Endothelial cell of umbilical vein (primary cell): ENCODE measurements at regions not wholly inside any gene's neighbourhood (a gene's known extent, or its start where the extent isn't known, plus 50 kb on each side); places are given as distances from the start of the nearest gene placed in this dataset.

Experiments used
- BruUV-seq: library from RNA; stranded (reverse); fragments of 400-500 nt; replicated peaks from 2 replicates; lab custom pipeline; 2021; lab: Mats Ljungman, UMichigan
- CTCF ChIA-PET: fragments of 300-600, 350-600 bp; sonication (Branson Sonifier 250); formaldehyde crosslinking; loops from one replicate; lab custom pipeline; 2021; ENCODE audit warnings: antibody characterized with exemption, inconsistent platforms; lab: Charles Lee
- POLR2A ChIA-PET: fragments of 300-600, 350-600 bp; sonication (Branson Sonifier 250); formaldehyde crosslinking; loops from one replicate; lab custom pipeline; 2021; ENCODE audit warnings: antibody characterized with exemption, inconsistent platforms; lab: Charles Lee
- DNase-seq: peaks from one replicate; pipeline ENCODE4 v3.0.0-alpha.2; 2011; ENCODE audit warnings: low read depth, low spot score
- FAIRE-seq: peaks from 2 replicates; lab custom pipeline; 2011; peaks lifted over from hg19 to GRCh38; lab: Jason Lieb, UNC
- H2AFZ ChIP-seq: 2 replicates; pipeline ENCODE4 v1.6.0; 2012; ENCODE audit warnings: low read depth, low read length, control low read depth, inconsistent platforms
- H3K27ac ChIP-seq: 2 replicates; pipeline ENCODE4 v1.5.1; 2011; ENCODE audit warnings: low read depth, mild to moderate bottlenecking, control low read depth, low read length, moderate library complexity; ENCODE audit not compliant: insufficient read depth
- H3K27me3 ChIP-seq, 2 experiments: 2 replicates each; pipeline versions ENCODE4 v1.6.0 to v1.6.1; 2011; ENCODE audit warnings: low read length in 2 of 2, mixed read lengths in 1 of 2; ENCODE audit not compliant: control insufficient read depth in 2 of 2, insufficient read depth in 2 of 2
- H3K36me3 ChIP-seq, 2 experiments: 2 replicates in 1 of 2; 3 replicates in 1 of 2; pipeline ENCODE4 v1.5.1; 2011; ENCODE audit warnings: low read length in 2 of 2, mild to moderate bottlenecking in 1 of 2, moderate library complexity in 1 of 2; ENCODE audit not compliant: control insufficient read depth in 2 of 2, insufficient read depth in 2 of 2; ENCODE audit errors: extremely low read depth in 1 of 2
- H3K4me1 ChIP-seq: 3 replicates; pipeline ENCODE4 v1.5.1; 2011; ENCODE audit warnings: mild to moderate bottlenecking, low read length; ENCODE audit not compliant: control insufficient read depth, insufficient read depth; ENCODE audit errors: extremely low read depth
- H3K4me2 ChIP-seq: 2 replicates; pipeline ENCODE4 v1.6.1; 2011; ENCODE audit warnings: low read length, control low read depth, mixed read lengths; ENCODE audit not compliant: insufficient read depth
- H3K4me3 ChIP-seq, 3 experiments: fragments of 200-600 bp in 1 of 3; sonication (generic), shearing (Covaris generic) in 1 of 3; replicated peaks in 1 of 3; 2 replicates each; pipeline ENCODE4 v1.5.1; 2011 to 2016; ENCODE audit warnings: control low read depth in 3 of 3, low read length in 3 of 3, mild to moderate bottlenecking in 2 of 3, inconsistent platforms in 1 of 3, low read depth in 1 of 3, moderate library complexity in 1 of 3; ENCODE audit not compliant: insufficient read depth in 1 of 3
- H3K79me2 ChIP-seq: 2 replicates; pipeline ENCODE4 v1.6.0; 2012; ENCODE audit warnings: low read length, inconsistent platforms; ENCODE audit not compliant: control insufficient read depth, insufficient read depth
- H3K9ac ChIP-seq: replicated peaks from 2 replicates; pipeline ENCODE3; 2011; ENCODE audit warnings: low read length, control low read depth; ENCODE audit not compliant: insufficient read depth; ENCODE audit errors: extremely low read depth
- H3K9me1 ChIP-seq: replicated peaks from 3 replicates; pipeline ENCODE4 v1.6.0; 2011; ENCODE audit warnings: mild to moderate bottlenecking, low read length; ENCODE audit not compliant: control insufficient read depth, insufficient read depth; ENCODE audit errors: extremely low read depth
- H3K9me3 ChIP-seq: replicated peaks from 2 replicates; pipeline ENCODE4 v1.5.1; 2012; ENCODE audit warnings: low read length, inconsistent platforms; ENCODE audit not compliant: control insufficient read depth, insufficient read depth
- H4K20me1 ChIP-seq: replicated peaks from 2 replicates; pipeline ENCODE3; 2011; ENCODE audit warnings: mild to moderate bottlenecking, low read length; ENCODE audit not compliant: control insufficient read depth, insufficient read depth; ENCODE audit errors: extremely low read depth
- CTCF ChIP-seq, 2 donors: IDR thresholded peaks; 1 replicate in 1 of 2; 2 replicates in 1 of 2; pipeline ENCODE4 v1.5.1; 2011; ENCODE audit warnings: low read length in 2 of 2, mild to moderate bottlenecking in 2 of 2, moderate library complexity in 2 of 2, control low read depth in 1 of 2, inconsistent platforms in 1 of 2, low read depth in 1 of 2; ENCODE audit not compliant: insufficient read depth in 1 of 2; ENCODE audit errors: extremely low read depth in 1 of 2
- EZH2 ChIP-seq: IDR thresholded peaks from 2 replicates; pipeline ENCODE4 v1.6.1; 2012; ENCODE audit warnings: borderline replicate concordance, low read depth, mild to moderate bottlenecking, moderate library complexity, low read length, inconsistent platforms; ENCODE audit not compliant: severe bottlenecking
- FOS ChIP-seq: IDR thresholded peaks from 2 replicates; pipeline ENCODE4 v1.6.1; 2011; ENCODE audit warnings: mild to moderate bottlenecking, low read length, moderate library complexity, borderline replicate concordance; ENCODE audit not compliant: insufficient read depth
- GATA2 ChIP-seq: IDR thresholded peaks from 2 replicates; pipeline ENCODE4 v1.7.0; 2011; ENCODE audit warnings: low read depth, mild to moderate bottlenecking, moderate library complexity, mixed read lengths, low read length; ENCODE audit not compliant: insufficient read length, insufficient read depth
- JUN ChIP-seq: IDR thresholded peaks from 2 replicates; pipeline ENCODE4 v1.6.1; 2011; ENCODE audit warnings: borderline replicate concordance, low read depth; ENCODE audit not compliant: insufficient read length, insufficient read depth
- MAX ChIP-seq: IDR thresholded peaks from 2 replicates; pipeline ENCODE4 v1.6.1; 2011; ENCODE audit not compliant: insufficient read depth, insufficient read length
- MYC ChIP-seq: IDR thresholded peaks from one replicate; pipeline ENCODE4 v1.6.1; 2011; ENCODE audit warnings: mild to moderate bottlenecking, low read depth, low read length
- POLR2A ChIP-seq: IDR thresholded peaks from 2 replicates; pipeline ENCODE4 v1.6.1; 2012; ENCODE audit warnings: low read depth, mild to moderate bottlenecking, control low read depth, low read length
- POLR2AphosphoS5 ChIP-seq: IDR thresholded peaks from 2 replicates; pipeline ENCODE4 v1.6.1; 2012; ENCODE audit warnings: low read depth, mild to moderate bottlenecking, control low read depth, low read length, moderate library complexity; ENCODE audit not compliant: insufficient read depth
- dilution Hi-C: fragments of 300-500 bp; cut with MboI; formaldehyde crosslinking; loops from one replicate; pipeline ENCODE4 v1.15.0; 2019; ENCODE audit warnings: low sequenced_read_pairs; ENCODE audit not compliant: extremely low pct_ligation_motif_present
- intact Hi-C: fragments of 100-400 bp; cut with micrococcal nuclease; formaldehyde crosslinking; loops from one replicate; pipeline ENCODE4 v1.10.0; 2022

GRCh38 chr10:43710772-43711471 is 62.2 kb upstream of the ZNF32 start:
- no peak for DNase-seq
- Histone ChIP-seq H2AFZ (no peak overlapping the region), H3K9ac (no peak overlapping the region), H3K4me1 (peaks cover 9% of the 10 kb centered on the region), H3K36me3 (no peaks in the 10 kb centered on the region), H3K9me1 (no peaks in the 10 kb centered on the region), H3K4me3 (no peak overlapping the region), H4K20me1 (no peaks in the 10 kb centered on the region), H3K27me3 (no peaks in the 10 kb centered on the region), H3K27ac (no peak overlapping the region), H3K79me2 (no peaks in the 10 kb centered on the region), H3K9me3 (no peaks in the 10 kb centered on the region), H3K4me2 (no peak overlapping the region)
- BruUV-seq = no TSS peak
- ChIA-PET CTCF (no interaction called here), POLR2A (no interaction called here)
- dilution Hi-C loops (no loop called here), intact Hi-C loops (no loop called here)
- no peak for FAIRE-seq
- no peak for TF ChIP-seq EZH2

DNA sequence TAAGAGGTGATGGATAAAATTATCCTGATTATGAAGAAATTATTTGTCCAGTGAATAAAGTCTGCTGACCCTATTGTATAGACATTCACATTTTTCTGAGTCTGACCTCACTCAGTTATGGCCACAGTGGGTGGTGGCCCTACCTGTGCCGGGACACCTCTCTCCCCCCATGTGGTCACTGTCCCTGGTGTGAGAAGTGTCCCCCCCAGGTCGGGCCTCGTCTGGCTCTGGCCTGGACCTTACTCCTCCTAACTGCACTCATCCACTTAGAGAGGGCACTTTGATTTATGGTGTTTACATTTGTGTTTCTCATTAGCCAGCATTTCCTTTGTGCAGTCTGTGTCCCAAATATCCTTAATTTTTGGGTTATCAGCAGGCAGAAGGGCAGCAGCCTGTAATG is 59.6 kb upstream of the ZNF32 start:
- no peaks in the 10 kb centered on the region for H3K27me3 ChIP-seq
- TF ChIP-seq CTCF (IDR thresholded peaks at IDR 0.05; ENCODE audit: extremely low read depth in 1 of 2, insufficient read depth in 1 of 2, low read depth in 1 of 2, low read length in 2 of 2) = no peak
- no peak for TF ChIP-seq POLR2A
- TF ChIP-seq MAX = no peak
- TF ChIP-seq MYC = no peak
- no peak for TF ChIP-seq JUN
- TF ChIP-seq EZH2 = no peak
- no peak for TF ChIP-seq GATA2
- TF ChIP-seq POLR2AphosphoS5 = no peak
- TF ChIP-seq FOS = no peak
- peak overlapping the region; percentile 37 for H3K27ac ChIP-seq
- FAIRE-seq = no peak
- no TSS peak for BruUV-seq
- dilution Hi-C loops = no loop called here
- H3K4me3 ChIP-seq = no peak overlapping the region
- POLR2A ChIA-PET = no interaction called here
- no peak for DNase-seq
- no peaks in the 10 kb centered on the region for H3K36me3 ChIP-seq
- H3K9me1 ChIP-seq = no peaks in the 10 kb centered on the region
- intact Hi-C loops = loop anchor here (5.0 kb wide), 1 partner anchor 64 kb away; no protein-coding TSS in a partner anchor
- no peak overlapping the region for H2AFZ ChIP-seq
- H3K4me1 ChIP-seq = peaks cover 9% of the 10 kb centered on the region
- H3K79me2 ChIP-seq = no peaks in the 10 kb centered on the region
- peak overlapping the region; percentile 9 for H3K9ac ChIP-seq
- no peaks in the 10 kb centered on the region for H4K20me1 ChIP-seq
- CTCF ChIA-PET = interaction anchor here (0.9 kb wide), 1 partner anchor 18 kb away, joined by 3 read pairs; no protein-coding TSS in a partner anchor
- H3K9me3 ChIP-seq = no peaks in the 10 kb centered on the region
- no peak overlapping the region for H3K4me2 ChIP-seq
